Mesenchymal stem cell (in vitro differentiated cells and primary cell): ENCODE measurements at regions not wholly inside any gene's neighbourhood (a gene's known extent, or its start where the extent isn't known, plus 50 kb on each side); places are given as distances from the start of the nearest gene placed in this dataset.

Source experiments
- DNase-seq: peaks from one replicate; pipeline ENCODE4 v3.0.0-alpha.2; 2013
- H2AFZ ChIP-seq: one replicate; pipeline ENCODE4 v1.6.1; 2013; ENCODE audit warnings: low read depth, mild to moderate bottlenecking, control low read depth, inconsistent platforms, low read length, moderate library complexity
- H2AK5ac ChIP-seq: 2 replicates; pipeline ENCODE4 v1.6.1; 2013; ENCODE audit warnings: low read length, moderate library complexity, mild to moderate bottlenecking, inconsistent platforms; ENCODE audit not compliant: severe bottlenecking
- H2BK120ac ChIP-seq: one replicate; pipeline ENCODE4 v1.6.1; 2013; ENCODE audit warnings: low read depth, mild to moderate bottlenecking, inconsistent platforms, low read length, moderate library complexity
- H2BK12ac ChIP-seq, 2 experiments: one replicate each; pipeline ENCODE4 v1.6.1; 2013; ENCODE audit warnings: inconsistent platforms in 2 of 2, low read length in 2 of 2, mild to moderate bottlenecking in 2 of 2, moderate library complexity in 2 of 2, control low read depth in 1 of 2
- H2BK15ac ChIP-seq: one replicate; pipeline ENCODE4 v1.6.1; 2013; ENCODE audit warnings: mild to moderate bottlenecking, low read depth, inconsistent platforms; ENCODE audit not compliant: poor library complexity, severe bottlenecking
- H2BK5ac ChIP-seq: 2 replicates; pipeline ENCODE4 v1.6.1; 2013; ENCODE audit warnings: low read depth, mild to moderate bottlenecking, low read length, control low read depth, inconsistent platforms; ENCODE audit not compliant: poor library complexity, severe bottlenecking
- H3K14ac ChIP-seq, 2 experiments: one replicate each; pipeline ENCODE4 v1.6.1; 2013; ENCODE audit warnings: inconsistent platforms in 2 of 2, low read length in 2 of 2, control low read depth in 1 of 2, mild to moderate bottlenecking in 1 of 2, moderate library complexity in 1 of 2
- H3K18ac ChIP-seq, 2 experiments: one replicate each; pipeline ENCODE4 v1.6.1; 2013; ENCODE audit warnings: inconsistent platforms in 2 of 2, low read length in 2 of 2, control low read depth in 1 of 2, low read depth in 1 of 2, mild to moderate bottlenecking in 1 of 2
- H3K23ac ChIP-seq, 2 experiments: one replicate each; pipeline ENCODE4 v1.6.1; 2013; ENCODE audit warnings: inconsistent platforms in 2 of 2, low read length in 2 of 2, mild to moderate bottlenecking in 2 of 2, moderate library complexity in 2 of 2, control low read depth in 1 of 2
- H3K27ac ChIP-seq: 2 replicates; pipeline ENCODE4 v1.5.1; 2013; ENCODE audit warnings: mild to moderate bottlenecking, moderate library complexity, low read length, control low read depth, inconsistent platforms; ENCODE audit not compliant: poor library complexity, severe bottlenecking
- H3K27me3 ChIP-seq, 2 experiments: 2 replicates each; pipeline versions ENCODE4 v1.6.1 to v1.7.0; 2013; ENCODE audit warnings: low read length in 2 of 2, mild to moderate bottlenecking in 2 of 2, moderate library complexity in 2 of 2, control low read depth in 1 of 2, inconsistent platforms in 1 of 2; ENCODE audit not compliant: control insufficient read depth in 1 of 2, insufficient read depth in 1 of 2
- H3K36me3 ChIP-seq, 2 experiments: 2 replicates each; pipeline versions ENCODE4 v1.6.1 to v1.7.0; 2013; ENCODE audit warnings: low read length in 2 of 2, control low read depth in 1 of 2, inconsistent platforms in 1 of 2, low read depth in 1 of 2, mild to moderate bottlenecking in 1 of 2; ENCODE audit not compliant: insufficient read depth in 2 of 2, control insufficient read depth in 1 of 2
- H3K4ac ChIP-seq, 2 experiments: one replicate each; pipeline ENCODE4 v1.6.1; 2013; ENCODE audit warnings: inconsistent platforms in 2 of 2, low read length in 2 of 2, mild to moderate bottlenecking in 2 of 2, moderate library complexity in 2 of 2, control low read depth in 1 of 2, low read depth in 1 of 2
- H3K4me1 ChIP-seq: 2 replicates; pipeline ENCODE4 v1.6.1; 2013; ENCODE audit warnings: low read depth, low read length, control low read depth; ENCODE audit not compliant: control insufficient read depth, insufficient read depth
- H3K4me2 ChIP-seq: 2 replicates; pipeline ENCODE4 v1.6.1; 2013; ENCODE audit warnings: low read length, mild to moderate bottlenecking, inconsistent platforms; ENCODE audit not compliant: poor library complexity, severe bottlenecking
- H3K4me3 ChIP-seq, 2 experiments: 2 replicates each; pipeline versions ENCODE4 v1.5.1 to v1.7.0; 2013; ENCODE audit warnings: low read length in 2 of 2, mild to moderate bottlenecking in 2 of 2, control low read depth in 1 of 2, low read depth in 1 of 2; ENCODE audit not compliant: insufficient read depth in 1 of 2
- H3K79me1 ChIP-seq: replicated peaks from 2 replicates; pipeline ENCODE4 v1.6.1; 2013; ENCODE audit warnings: mild to moderate bottlenecking, control low read depth, low read length, inconsistent platforms; ENCODE audit not compliant: poor library complexity, severe bottlenecking
- H3K9ac ChIP-seq: 2 replicates; pipeline ENCODE4 v1.7.0; 2013; ENCODE audit warnings: mild to moderate bottlenecking, low read length, moderate library complexity
- H3K9me3 ChIP-seq: 2 replicates; pipeline ENCODE4 v1.7.0; 2013; ENCODE audit warnings: mild to moderate bottlenecking, low read length; ENCODE audit not compliant: control insufficient read depth
- H4K8ac ChIP-seq: one replicate; pipeline ENCODE4 v1.6.1; 2013; ENCODE audit warnings: inconsistent platforms, mild to moderate bottlenecking, low read length, moderate library complexity
- H4K91ac ChIP-seq: one replicate; pipeline ENCODE4 v1.6.1; 2013; ENCODE audit warnings: mild to moderate bottlenecking, low read length, inconsistent platforms
- WGBS: methylation state at CpG from one replicate; pipeline ENCODE4 v1.1.7; 2013; ENCODE audit warnings: mixed read lengths; 5-methylcytosine and 5-hydroxymethylcytosine counted together

DNA sequence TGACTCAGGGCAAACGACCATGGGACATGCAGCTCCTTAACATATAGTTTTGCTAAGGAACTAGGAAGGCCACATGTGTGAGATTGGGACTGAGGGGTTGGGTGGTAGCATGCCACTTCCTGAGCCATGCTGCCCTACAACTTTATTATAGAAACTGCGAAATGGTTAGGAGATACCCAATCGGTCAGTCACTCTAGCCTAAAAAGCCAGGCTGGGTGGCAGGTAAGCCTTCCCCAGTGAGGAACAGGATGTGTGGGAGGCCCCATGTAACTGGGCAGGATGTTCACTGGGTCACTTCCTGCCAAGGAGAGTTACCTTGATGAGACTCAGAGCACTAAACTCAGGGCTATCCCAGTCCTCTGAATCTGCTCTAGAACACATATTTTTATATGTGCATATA lies 123.5 kb downstream of the MAP3K7 start:
- no peak overlapping the region for H3K27ac ChIP-seq
- no peak overlapping the region for H4K91ac ChIP-seq
- peaks cover 0 to 6% of the 10 kb centered on the region in 2 experiments for H3K27me3 ChIP-seq
- no peak for DNase-seq
- H2BK15ac ChIP-seq, result no peak overlapping the region
- no peak overlapping the region for H3K4me2 ChIP-seq
- H3K9me3 ChIP-seq, result no peaks in the 10 kb centered on the region
- H3K4me1 ChIP-seq, result no peaks in the 10 kb centered on the region
- H3K79me1 ChIP-seq, result no peaks in the 10 kb centered on the region
- WGBS, result 88% methylated on average over 3 of the region's 3 CpGs
- no peak overlapping the region for H2BK12ac ChIP-seq
- H2AFZ ChIP-seq, result no peak overlapping the region
- H4K8ac ChIP-seq, result no peak overlapping the region
- no peak overlapping the region for H2BK120ac ChIP-seq
- no peak overlapping the region for H3K4ac ChIP-seq
- no peak overlapping the region for H3K18ac ChIP-seq
- H3K23ac ChIP-seq, result no peak overlapping the region
- H3K36me3 ChIP-seq, result no peaks in the 10 kb centered on the region
- H3K4me3 ChIP-seq, result no peak overlapping the region
- no peak overlapping the region for H3K14ac ChIP-seq
- no peak overlapping the region for H2AK5ac ChIP-seq
- no peak overlapping the region for H2BK5ac ChIP-seq
- H3K9ac ChIP-seq, result no peak overlapping the region

GRCh38 chr6:90462102-90462501 lies 124.8 kb downstream of the MAP3K7 start:
- Histone ChIP-seq H4K91ac (no peak overlapping the region), H3K9ac (no peak overlapping the region), H3K4me2 (no peak overlapping the region), H2BK120ac (no peak overlapping the region), H3K27me3 (peaks cover 0 to 7% of the 10 kb centered on the region in 2 experiments), H3K4me1 (no peaks in the 10 kb centered on the region), H3K9me3 (no peaks in the 10 kb centered on the region), H3K4me3 (no peak overlapping the region), H3K23ac (no peak overlapping the region), H3K27ac (no peak overlapping the region), H2AFZ (no peak overlapping the region), H3K79me1 (no peaks in the 10 kb centered on the region), H2AK5ac (no peak overlapping the region), H3K4ac (no peak overlapping the region), H3K18ac (no peak overlapping the region), H2BK15ac (no peak overlapping the region), H3K14ac (no peak overlapping the region), H2BK12ac (no peak overlapping the region), H3K36me3 (no peaks in the 10 kb centered on the region), H2BK5ac (no peak overlapping the region), H4K8ac (no peak overlapping the region)
- no peak for DNase-seq
- WGBS, result 100% methylated on average over 1 of the region's 2 CpGs

GRCh38 chr6:90461383-90461782 lies 125.5 kb downstream of the MAP3K7 start:
- H3K27ac ChIP-seq, result no peak overlapping the region
- WGBS, result 89% methylated on average over 3 of the region's 3 CpGs
- no peak overlapping the region for H4K91ac ChIP-seq
- H2BK5ac ChIP-seq, result no peak overlapping the region
- H3K4me2 ChIP-seq, result no peak overlapping the region
- no peak overlapping the region for H3K9ac ChIP-seq
- H3K9me3 ChIP-seq, result no peaks in the 10 kb centered on the region
- no peak overlapping the region for H3K4me3 ChIP-seq
- H3K36me3 ChIP-seq, result no peaks in the 10 kb centered on the region
- H2AFZ ChIP-seq, result no peak overlapping the region
- no peak overlapping the region for H2BK12ac ChIP-seq
- H2BK15ac ChIP-seq, result no peak overlapping the region
- no peak overlapping the region for H3K4ac ChIP-seq
- H3K18ac ChIP-seq, result no peak overlapping the region
- H2AK5ac ChIP-seq, result no peak overlapping the region
- H3K27me3 ChIP-seq, result peaks cover 0 to 7% of the 10 kb centered on the region in 2 experiments
- H3K23ac ChIP-seq, result no peak overlapping the region
- no peak overlapping the region for H4K8ac ChIP-seq
- H3K4me1 ChIP-seq, result no peaks in the 10 kb centered on the region
- no peaks in the 10 kb centered on the region for H3K79me1 ChIP-seq
- H3K14ac ChIP-seq, result no peak overlapping the region
- no peak for DNase-seq
- no peak overlapping the region for H2BK120ac ChIP-seq

DNA sequence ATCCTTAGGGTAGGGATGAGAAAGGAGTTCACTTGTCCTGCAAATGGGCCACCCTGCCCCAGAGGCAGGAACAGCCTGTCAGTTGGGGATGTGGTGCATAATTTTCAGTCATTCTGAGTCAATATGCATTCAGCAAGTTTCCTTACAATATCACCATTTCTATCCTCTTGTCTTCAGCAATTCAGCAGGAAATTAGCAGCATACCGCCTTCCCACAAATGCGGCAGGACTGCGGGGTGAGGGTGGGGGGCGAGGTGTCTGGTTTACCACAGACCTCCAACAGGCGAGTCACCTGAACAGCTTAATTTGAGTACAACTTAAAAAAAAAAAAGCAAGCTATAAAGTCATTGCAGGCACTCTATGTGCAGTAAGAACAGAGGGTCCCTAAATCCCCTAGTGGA lies 126.8 kb downstream of the MAP3K7 start:
- H3K14ac ChIP-seq, result no peak overlapping the region
- no peaks in the 10 kb centered on the region for H3K9me3 ChIP-seq
- H3K9ac ChIP-seq, result no peak overlapping the region
- H3K36me3 ChIP-seq, result no peaks in the 10 kb centered on the region
- H3K4ac ChIP-seq, result no peak overlapping the region
- no peaks in the 10 kb centered on the region for H3K4me1 ChIP-seq
- H4K8ac ChIP-seq, result no peak overlapping the region
- no peak overlapping the region for H2BK120ac ChIP-seq
- H2AFZ ChIP-seq, result no peak overlapping the region
- H3K27ac ChIP-seq, result no peak overlapping the region
- no peak overlapping the region for H2BK12ac ChIP-seq
- H3K4me3 ChIP-seq, result no peak overlapping the region
- no peak overlapping the region for H4K91ac ChIP-seq
- WGBS, result 78% methylated on average over 5 of the region's 5 CpGs
- no peak for DNase-seq
- H3K4me2 ChIP-seq, result no peak overlapping the region
- no peak overlapping the region for H2BK15ac ChIP-seq
- H2BK5ac ChIP-seq, result no peak overlapping the region
- no peak overlapping the region for H2AK5ac ChIP-seq
- H3K18ac ChIP-seq, result no peak overlapping the region
- H3K79me1 ChIP-seq, result no peaks in the 10 kb centered on the region
- H3K23ac ChIP-seq, result no peak overlapping the region
- peaks cover 0 to 7% of the 10 kb centered on the region in 2 experiments for H3K27me3 ChIP-seq
